Stimulated activated CD4-positive, alpha-beta T cell treated with anti-CD3 and anti-CD28 coated beads, Interleukin-4, amount 100 ng/mL, for 48 hours (primary cell): ENCODE measurements at regions not wholly inside any gene's neighbourhood (a gene's known extent, or its start where the extent isn't known, plus 50 kb on each side); places are given as distances from the start of the nearest gene placed in this dataset.

Source experiments
- DNase-seq, 2 donors: peaks; one replicate each; pipeline ENCODE4 v3.0.0-alpha.2; 2020; ENCODE audit warnings: low read depth in 2 of 2

- DNase-seq = no peak
Measured at GRCh38 chr3:148372206-148372875, 325.4 kb upstream of the AGTR1 start.

DNA sequence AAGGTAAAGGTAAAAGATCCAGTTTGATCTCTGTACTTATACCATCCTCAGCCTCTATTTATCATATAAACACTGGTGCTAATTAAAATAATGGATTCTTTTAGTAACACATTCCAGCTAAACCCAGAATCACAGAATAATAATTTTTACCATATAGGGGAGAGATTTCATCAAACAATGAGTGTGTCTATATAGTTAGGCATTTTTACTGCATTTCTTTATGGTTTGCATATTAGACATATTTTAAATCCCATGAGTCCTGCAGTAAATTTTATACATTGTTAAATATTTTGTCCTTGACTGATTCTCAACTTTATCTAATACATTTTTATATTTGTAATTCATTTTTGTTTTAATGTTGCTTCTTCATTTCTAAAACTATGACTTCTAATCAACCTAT lies 323.7 kb upstream of the AGTR1 start:
- no peak for DNase-seq

DNA sequence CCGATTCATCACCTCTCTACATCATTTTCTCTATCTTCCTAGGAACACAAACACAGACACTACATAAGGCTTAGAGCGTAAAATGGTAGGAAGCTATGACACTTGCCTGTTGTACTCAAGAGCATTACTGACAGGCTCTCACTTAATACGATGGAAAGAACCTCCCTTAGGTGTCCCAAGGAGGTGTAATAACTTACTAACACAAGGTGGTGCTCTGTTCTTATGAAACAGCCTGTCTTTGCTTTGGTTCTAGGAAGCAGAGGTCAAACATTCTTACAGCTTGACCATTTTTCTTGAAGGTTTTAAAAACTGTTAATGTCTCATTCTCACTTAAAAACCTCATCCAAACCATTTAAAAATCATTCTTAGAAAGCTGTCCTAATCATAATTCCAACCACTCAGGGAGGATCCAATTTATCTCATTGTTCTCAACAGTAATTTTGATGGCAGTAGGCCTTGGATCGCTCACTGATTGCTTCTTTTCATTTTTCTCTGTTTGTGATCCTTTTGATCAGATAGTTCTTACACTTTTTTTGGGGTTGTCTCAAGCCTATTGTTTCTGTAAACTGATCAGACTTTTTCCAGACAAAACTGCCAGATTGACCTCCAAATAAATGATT lies 317.8 kb upstream of the AGTR1 start:
- DNase-seq = no peak

DNA sequence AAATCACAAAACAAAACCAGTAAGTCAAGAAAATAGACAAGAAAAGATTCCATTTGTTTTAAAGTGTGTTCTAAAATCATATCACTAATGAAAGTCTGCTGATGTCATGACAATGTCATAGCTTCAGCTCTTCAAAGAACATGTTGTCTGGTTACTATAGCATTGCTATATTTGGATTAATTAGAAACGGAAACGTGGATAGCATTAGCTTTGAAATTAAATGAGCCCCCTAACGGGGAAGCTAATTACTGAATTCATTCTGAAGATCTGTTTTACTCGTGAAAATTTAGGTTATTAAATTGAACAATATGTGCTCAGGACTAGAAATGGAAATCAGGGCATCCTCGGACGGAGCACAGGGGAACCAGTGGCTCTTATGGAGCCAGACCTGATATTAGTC lies 316.7 kb upstream of the AGTR1 start:
- DNase-seq = no peak

GRCh38 chr3:148389916-148390315 lies 307.8 kb upstream of the AGTR1 start:
- DNase-seq = no peak

- DNase-seq = no peak
Measured at GRCh38 chr3:148395821-148396220, 301.9 kb upstream of the AGTR1 start.

GRCh38 chr3:148400754-148401153 lies 296.9 kb upstream of the AGTR1 start:
- DNase-seq = no peak

GRCh38 chr3:148408667-148409066 lies 289.0 kb upstream of the AGTR1 start:
- no peak for DNase-seq

- no peak for DNase-seq
Measured at GRCh38 chr3:148420242-148420641, 277.5 kb upstream of the AGTR1 start.

GRCh38 chr3:148428862-148429605 lies 268.7 kb upstream of the AGTR1 start:
- no peak for DNase-seq

- no peak for DNase-seq
Measured at GRCh38 chr3:148433665-148434064, 264.0 kb upstream of the AGTR1 start.

DNA sequence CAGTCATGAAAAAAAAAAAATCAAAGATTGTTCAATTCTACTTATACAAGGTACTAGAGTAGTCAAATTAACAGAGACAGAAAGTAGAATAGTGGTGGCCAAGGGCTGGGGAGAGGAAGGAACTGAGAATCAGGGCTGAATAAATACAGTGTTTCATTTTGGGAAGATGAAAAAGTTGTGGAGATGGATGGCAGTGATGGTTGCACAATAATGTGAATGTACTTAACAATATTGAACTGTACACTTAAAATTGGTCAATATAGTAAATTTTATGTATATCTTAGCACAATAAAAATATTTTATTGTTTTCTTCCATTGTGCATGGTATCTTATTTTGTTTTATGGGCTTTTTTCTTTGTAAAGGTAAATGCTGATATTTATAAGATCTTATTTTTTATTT lies 262.2 kb upstream of the AGTR1 start:
- no peak for DNase-seq

DNA sequence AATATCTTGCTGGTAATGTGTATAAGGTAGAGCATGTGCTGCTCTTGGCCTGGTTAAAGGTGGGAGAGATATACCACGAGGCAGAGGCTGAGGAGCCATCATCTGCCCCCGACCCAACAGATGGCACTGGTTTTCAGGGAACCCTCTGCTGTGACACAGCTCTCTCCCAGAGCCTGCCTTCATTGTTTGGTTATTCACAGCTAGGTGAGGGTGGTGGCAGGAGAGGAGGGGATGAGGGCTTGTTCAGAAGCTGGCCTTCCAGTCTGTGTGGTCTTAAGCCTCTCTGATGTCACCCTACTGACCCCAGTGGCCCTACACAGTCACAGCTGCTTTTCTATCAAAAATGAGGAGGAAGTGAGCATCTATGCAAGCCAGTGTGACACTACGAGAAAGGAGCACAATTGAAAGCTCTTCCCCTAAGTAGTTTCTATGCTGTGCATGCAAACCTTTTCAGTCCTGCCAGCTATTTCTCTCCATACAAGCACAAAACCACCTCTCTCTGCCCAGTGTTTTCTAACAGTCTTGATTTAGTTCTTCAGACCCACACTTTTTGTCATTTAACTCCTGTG lies 258.4 kb upstream of the AGTR1 start:
- DNase-seq = no peak

DNA sequence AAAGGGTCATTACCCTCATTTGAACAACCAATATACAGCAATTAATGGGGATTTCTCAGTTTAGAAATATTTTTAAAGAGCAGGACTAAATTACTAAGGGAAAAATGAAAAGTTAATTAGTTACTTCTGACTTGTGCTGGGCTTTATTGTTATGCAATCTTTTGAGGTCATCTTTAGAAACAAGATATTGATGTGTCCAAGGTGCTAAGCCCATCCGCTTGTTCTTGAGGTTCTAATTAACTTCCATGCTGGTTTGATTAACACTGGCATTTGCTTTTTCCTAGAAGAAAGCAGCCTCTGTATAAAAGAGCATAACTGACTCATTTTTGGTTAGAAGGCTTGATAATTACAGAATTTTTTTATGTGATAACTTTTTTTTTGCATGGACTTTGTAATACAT lies 256.5 kb upstream of the AGTR1 start:
- no peak for DNase-seq

DNA sequence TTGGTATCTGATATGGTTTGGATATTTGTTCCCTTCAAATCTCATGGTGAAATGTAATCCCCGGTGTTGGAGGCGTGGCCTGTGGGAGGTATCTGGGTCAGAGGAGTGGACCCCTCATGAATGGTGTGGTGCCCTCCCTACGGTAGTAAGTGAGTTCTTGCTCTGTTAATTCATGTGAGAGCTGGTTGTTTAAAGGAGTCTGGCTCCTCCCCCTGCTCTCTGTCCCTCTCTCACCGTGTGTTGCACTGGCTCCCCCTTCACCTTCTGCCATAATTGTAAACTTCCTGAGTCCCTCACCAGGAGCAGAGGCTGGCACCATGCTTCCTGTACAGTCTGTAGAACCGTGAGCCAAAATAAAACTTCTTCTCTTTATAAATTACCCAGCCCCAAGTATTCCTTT lies 246.9 kb upstream of the AGTR1 start:
- no peak for DNase-seq

GRCh38 chr3:148451969-148452368 lies 245.7 kb upstream of the AGTR1 start:
- DNase-seq = no peak

DNA sequence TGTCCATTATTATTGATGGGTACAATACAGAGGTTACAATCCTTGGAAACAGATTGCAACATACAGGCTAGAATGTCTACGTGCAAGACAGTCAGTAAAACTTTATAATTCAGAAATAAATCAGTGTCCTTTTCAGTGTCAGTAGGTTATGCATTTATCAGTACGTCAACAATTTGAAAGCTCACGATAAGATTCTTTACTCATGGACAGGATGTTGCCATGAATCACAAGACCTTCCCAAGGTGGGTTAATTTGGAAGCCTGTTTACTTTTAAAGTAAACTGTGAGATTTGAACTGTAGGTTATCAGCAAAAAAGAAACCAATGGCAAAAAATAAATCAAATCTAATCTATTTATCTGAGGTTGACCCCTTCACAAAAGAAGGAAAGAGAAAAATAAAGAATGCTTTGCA lies 243.9 kb upstream of the AGTR1 start:
- DNase-seq = no peak

- no peak for DNase-seq
Measured at GRCh38 chr3:148455098-148455497, 242.6 kb upstream of the AGTR1 start.

DNA sequence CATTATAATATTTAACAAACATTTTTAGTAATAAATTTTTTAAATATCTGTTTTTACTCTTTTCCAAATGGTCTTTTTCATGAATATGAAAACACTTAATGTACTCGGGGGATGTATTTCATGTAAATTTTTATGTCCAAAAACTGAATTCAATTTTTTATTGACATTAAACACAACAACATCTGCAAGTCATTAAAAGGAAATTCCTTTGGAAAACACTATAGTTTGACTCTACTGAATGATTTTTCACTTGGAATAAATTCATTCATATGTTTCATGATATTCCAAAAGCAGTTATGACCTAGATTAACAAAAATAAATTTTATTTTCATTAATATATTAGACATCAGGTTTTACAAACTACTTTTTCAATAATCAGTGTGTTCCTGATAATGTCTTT lies 239.8 kb upstream of the AGTR1 start:
- no peak for DNase-seq

GRCh38 chr3:148459931-148460513 lies 237.7 kb upstream of the AGTR1 start:
- DNase-seq = no peak

DNA sequence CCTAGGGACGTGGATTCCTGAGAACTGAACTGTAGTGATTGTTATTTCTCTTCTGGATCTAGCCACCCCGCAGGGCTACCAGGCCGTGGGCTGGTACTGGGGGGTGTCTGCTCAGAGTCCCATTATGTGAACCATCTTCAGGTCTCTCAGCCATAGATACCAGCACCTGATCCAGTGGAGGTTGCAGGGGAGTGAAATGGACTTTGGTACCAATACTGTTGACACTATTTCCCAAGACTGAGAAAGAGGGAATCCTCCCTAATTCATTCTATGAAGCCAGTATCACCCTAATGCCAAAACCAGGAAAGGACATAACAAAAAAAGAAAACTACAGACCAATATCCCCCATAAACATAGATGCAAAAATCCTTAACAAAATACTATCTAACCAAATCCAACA lies 237.0 kb upstream of the AGTR1 start:
- no peak for DNase-seq

- no peak for DNase-seq
Measured at GRCh38 chr3:148464246-148464645, 233.5 kb upstream of the AGTR1 start.
